Smooth muscle cell (in vitro differentiated cells): ENCODE measurements at regions not wholly inside any gene's neighbourhood (a gene's known extent, or its start where the extent isn't known, plus 50 kb on each side); places are given as distances from the start of the nearest gene placed in this dataset.

Experiments used
- DNase-seq: peaks from one replicate; lab custom pipeline; 2025; ENCODE audit not compliant: unreplicated experiment; lab: John Stamatoyannopoulos, UW
- H2AFZ ChIP-seq: fragments of 200-600 bp; sonication (generic); 2 replicates; pipeline ENCODE4 v1.6.0; 2016; ENCODE audit warnings: antibody characterized with exemption, low read depth, mild to moderate bottlenecking
- H3F3A ChIP-seq: fragments of 200-600 bp; sonication (generic); 2 replicates; pipeline ENCODE4 v1.6.0; 2017; ENCODE audit warnings: antibody characterized with exemption, low read depth
- H3K27ac ChIP-seq: fragments of 200-600 bp; sonication (generic); 2 replicates; pipeline ENCODE4 v1.5.1; 2016; ENCODE audit warnings: low read depth, mild to moderate bottlenecking
- H3K27me3 ChIP-seq: fragments of 200-600 bp; sonication (generic); 2 replicates; pipeline ENCODE4 v1.6.1; 2016; ENCODE audit warnings: low read depth, mild to moderate bottlenecking
- H3K36me3 ChIP-seq: fragments of 200-600 bp; sonication (generic); 2 replicates; pipeline ENCODE4 v1.5.1; 2016; ENCODE audit warnings: low read depth
- H3K4me1 ChIP-seq: fragments of 200-600 bp; sonication (generic); 2 replicates; pipeline ENCODE4 v1.5.1; 2016; ENCODE audit warnings: low read depth
- H3K4me2 ChIP-seq: fragments of 200-600 bp; sonication (generic); 2 replicates; pipeline ENCODE4 v1.6.0; 2016; ENCODE audit warnings: mild to moderate bottlenecking
- H3K4me3 ChIP-seq: fragments of 200-600 bp; sonication (generic); 2 replicates; pipeline ENCODE4 v1.5.1; 2016; ENCODE audit warnings: mild to moderate bottlenecking
- H3K79me2 ChIP-seq: fragments of 200-600 bp; sonication (generic); 2 replicates; pipeline ENCODE4 v1.6.0; 2016; ENCODE audit warnings: low read depth, mild to moderate bottlenecking
- H3K9ac ChIP-seq: fragments of 200-600 bp; sonication (generic); 2 replicates; pipeline ENCODE4 v1.6.0; 2016; ENCODE audit warnings: low read depth
- H3K9me3 ChIP-seq: fragments of 200-600 bp; sonication (generic); replicated peaks from 2 replicates; pipeline ENCODE4 v1.5.1; 2016; ENCODE audit warnings: low read depth
- H4K20me1 ChIP-seq: fragments of 200-600 bp; sonication (generic); 2 replicates; pipeline ENCODE4 v1.6.0; 2016; ENCODE audit warnings: low read depth
- WGBS: methylation state at CpG from one replicate; pipeline ENCODE4 v1.1.7; 2016; ENCODE audit warnings: low lambda C conversion rate; 5-methylcytosine and 5-hydroxymethylcytosine counted together
- TF ChIP-seq, protein P1 (sequence below): fragments of 200-600 bp; sonication (generic); IDR thresholded peaks from 2 replicates; pipeline ENCODE4 v1.5.1; 2017; ENCODE audit warnings: borderline replicate concordance, mild to moderate bottlenecking, antibody characterized with exemption; ENCODE audit not compliant: insufficient read depth, poor library complexity, severe bottlenecking

DNA sequence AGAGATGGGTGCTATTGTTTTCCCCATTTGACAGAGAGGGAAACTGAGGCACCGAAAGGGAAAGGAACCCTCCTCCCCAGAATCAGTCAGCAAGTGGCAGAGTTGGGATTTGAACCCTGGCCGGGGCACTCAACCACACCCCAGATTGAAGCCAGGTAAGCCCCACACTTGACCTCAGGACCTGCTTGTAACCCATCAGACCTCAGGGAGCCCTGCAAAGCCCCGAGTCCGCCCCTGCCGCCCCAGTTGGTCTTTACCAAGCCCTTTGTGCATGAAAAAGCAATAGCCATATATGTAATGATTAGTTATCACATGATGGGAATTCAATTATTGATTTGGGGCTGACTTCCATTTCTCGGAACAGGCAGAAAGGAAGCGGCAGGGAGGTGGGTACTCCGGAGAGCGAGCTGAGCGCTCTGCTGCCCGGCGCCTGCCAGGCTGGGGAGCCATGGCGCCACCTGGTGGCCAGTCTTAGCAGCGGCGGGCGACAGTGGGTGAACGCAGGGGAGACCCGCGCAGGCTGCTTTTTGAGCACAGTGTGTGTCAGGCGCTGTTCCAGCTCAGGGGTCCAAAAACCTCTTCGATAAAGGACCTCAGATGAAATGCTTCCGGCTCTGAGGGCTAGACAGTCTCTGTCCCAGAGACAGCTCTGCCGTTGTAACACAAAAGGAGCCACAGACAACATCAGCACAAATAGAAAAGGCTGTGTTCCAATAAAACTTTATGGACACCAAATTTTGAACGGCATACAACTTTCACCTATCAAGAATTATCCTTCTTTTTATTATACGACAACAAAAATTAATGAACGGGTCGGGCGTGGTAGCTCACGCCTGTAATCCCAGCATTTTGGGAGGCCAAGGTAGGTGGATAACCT is 82.9 kb upstream of the CACNA1A start:
- Histone ChIP-seq H3K27me3 (no peaks in the 10 kb centered on the region), H3K4me2 (peak overlapping the region; percentile 59), H3K9me3 (no peaks in the 10 kb centered on the region), H3K36me3 (no peaks in the 10 kb centered on the region), H3K4me1 (no peaks in the 10 kb centered on the region), H3K4me3 (no peak overlapping the region), H3K79me2 (no peaks in the 10 kb centered on the region), H3K9ac (no peak overlapping the region), H3K27ac (no peak overlapping the region), H2AFZ (no peak overlapping the region), H3F3A (no peaks in the 10 kb centered on the region), H4K20me1 (no peaks in the 10 kb centered on the region)
- TF ChIP-seq, protein P1, sequence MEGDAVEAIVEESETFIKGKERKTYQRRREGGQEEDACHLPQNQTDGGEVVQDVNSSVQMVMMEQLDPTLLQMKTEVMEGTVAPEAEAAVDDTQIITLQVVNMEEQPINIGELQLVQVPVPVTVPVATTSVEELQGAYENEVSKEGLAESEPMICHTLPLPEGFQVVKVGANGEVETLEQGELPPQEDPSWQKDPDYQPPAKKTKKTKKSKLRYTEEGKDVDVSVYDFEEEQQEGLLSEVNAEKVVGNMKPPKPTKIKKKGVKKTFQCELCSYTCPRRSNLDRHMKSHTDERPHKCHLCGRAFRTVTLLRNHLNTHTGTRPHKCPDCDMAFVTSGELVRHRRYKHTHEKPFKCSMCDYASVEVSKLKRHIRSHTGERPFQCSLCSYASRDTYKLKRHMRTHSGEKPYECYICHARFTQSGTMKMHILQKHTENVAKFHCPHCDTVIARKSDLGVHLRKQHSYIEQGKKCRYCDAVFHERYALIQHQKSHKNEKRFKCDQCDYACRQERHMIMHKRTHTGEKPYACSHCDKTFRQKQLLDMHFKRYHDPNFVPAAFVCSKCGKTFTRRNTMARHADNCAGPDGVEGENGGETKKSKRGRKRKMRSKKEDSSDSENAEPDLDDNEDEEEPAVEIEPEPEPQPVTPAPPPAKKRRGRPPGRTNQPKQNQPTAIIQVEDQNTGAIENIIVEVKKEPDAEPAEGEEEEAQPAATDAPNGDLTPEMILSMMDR: peak; percentile 93
- peak; percentile 45 for DNase-seq
- WGBS: 26% methylated on average over 29 of the region's 29 CpGs

DNA sequence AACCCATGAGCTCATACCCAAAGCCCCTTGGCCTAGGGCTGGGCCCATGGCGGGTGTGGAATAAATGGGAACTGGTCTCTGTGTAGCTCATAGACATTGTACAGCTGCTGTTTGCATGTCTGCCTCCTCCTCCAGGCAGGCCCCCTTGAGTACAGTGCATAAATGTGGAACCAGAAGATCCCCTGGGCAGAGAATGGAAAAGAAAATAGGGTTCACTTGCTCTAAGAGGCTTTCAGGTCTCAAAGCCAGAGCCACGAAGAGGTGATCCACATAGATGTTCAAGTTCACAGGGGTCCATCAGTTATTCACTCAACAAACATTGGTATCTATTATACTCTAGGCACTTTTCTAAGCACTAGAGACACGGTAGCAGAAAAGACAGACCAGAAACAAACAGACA is 79.2 kb upstream of the CACNA1A start:
- Histone ChIP-seq H3K4me1 (no peaks in the 10 kb centered on the region), H3F3A (no peaks in the 10 kb centered on the region), H3K27me3 (no peaks in the 10 kb centered on the region), H3K27ac (no peak overlapping the region), H3K4me3 (no peak overlapping the region), H3K9ac (no peak overlapping the region), H3K9me3 (no peaks in the 10 kb centered on the region), H3K79me2 (no peaks in the 10 kb centered on the region), H2AFZ (no peak overlapping the region), H4K20me1 (no peaks in the 10 kb centered on the region), H3K36me3 (no peaks in the 10 kb centered on the region), H3K4me2 (no peak overlapping the region)
- 77% methylated on average over 3 of the region's 3 CpGs for WGBS
- no peak for DNase-seq
- TF ChIP-seq, protein P1: no peak

DNA sequence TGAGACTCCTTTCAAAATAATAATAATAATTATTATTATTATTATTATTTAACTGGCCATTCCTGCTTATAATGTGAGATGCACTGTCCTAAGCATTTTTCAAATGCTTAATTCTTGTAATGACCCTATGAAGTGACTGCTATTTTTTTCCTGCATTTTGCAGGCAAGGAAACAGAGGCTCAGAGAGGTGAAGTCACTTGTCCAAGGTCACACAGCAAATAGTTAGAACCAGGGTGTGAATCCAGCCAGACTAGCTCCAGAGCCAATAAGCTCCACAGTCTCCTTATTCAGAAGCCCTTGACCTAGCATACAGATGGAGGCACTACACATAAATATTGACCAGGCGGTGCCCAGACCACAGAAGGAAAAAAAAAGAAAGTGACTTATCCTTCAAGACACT is 77.5 kb upstream of the CACNA1A start:
- no peak for DNase-seq
- H3K4me1 ChIP-seq: no peaks in the 10 kb centered on the region
- H3K4me3 ChIP-seq: no peak overlapping the region
- H3K79me2 ChIP-seq: no peaks in the 10 kb centered on the region
- H2AFZ ChIP-seq: no peak overlapping the region
- 95% methylated on average over 1 of the region's 1 CpG for WGBS
- no peaks in the 10 kb centered on the region for H3K36me3 ChIP-seq
- H3K27ac ChIP-seq: no peak overlapping the region
- H3K27me3 ChIP-seq: no peaks in the 10 kb centered on the region
- H4K20me1 ChIP-seq: no peaks in the 10 kb centered on the region
- TF ChIP-seq, protein P1: no peak
- no peaks in the 10 kb centered on the region for H3F3A ChIP-seq
- H3K9ac ChIP-seq: no peak overlapping the region
- H3K9me3 ChIP-seq: no peaks in the 10 kb centered on the region
- H3K4me2 ChIP-seq: no peak overlapping the region

GRCh38 chr19:13583114-13583513 is 76.8 kb upstream of the CACNA1A start:
- Histone ChIP-seq H3F3A (no peaks in the 10 kb centered on the region), H3K36me3 (no peaks in the 10 kb centered on the region), H3K9ac (no peak overlapping the region), H4K20me1 (no peaks in the 10 kb centered on the region), H3K4me2 (no peak overlapping the region), H3K9me3 (no peaks in the 10 kb centered on the region), H3K27ac (no peak overlapping the region), H3K27me3 (no peaks in the 10 kb centered on the region), H3K4me3 (no peak overlapping the region), H3K4me1 (no peaks in the 10 kb centered on the region), H2AFZ (no peak overlapping the region), H3K79me2 (no peaks in the 10 kb centered on the region)
- TF ChIP-seq, protein P1: no peak
- no peak for DNase-seq
- 48% methylated on average over 3 of the region's 3 CpGs for WGBS
